CD4-positive, CD25-positive, alpha-beta regulatory T cell (primary cell): ENCODE measurements at regions not wholly inside any gene's neighbourhood (a gene's known extent, or its start where the extent isn't known, plus 50 kb on each side); places are given as distances from the start of the nearest gene placed in this dataset.

Experiments
- ATAC-seq, 2 donors: fragments of 150-1000 bp; cut with Tn5 transposase; one replicate each; pipeline ENCODE4 v1.10.0; 2021; ENCODE audit warnings: low read depth in 2 of 2, moderate number of reproducible peaks in 2 of 2, moderate library complexity in 1 of 2
- DNase-seq, 3 donors: peaks; one replicate each; pipeline versions ENCODE4 v3.0.0 to v3.0.0-alpha.2; 2012 to 2022; ENCODE audit warnings: mixed read lengths in 1 of 3
- H3K27ac ChIP-seq: one replicate; pipeline ENCODE4 v1.7.0; 2013; ENCODE audit warnings: mild to moderate bottlenecking, low read length; ENCODE audit not compliant: insufficient read depth, poor library complexity, severe bottlenecking
- H3K27me3 ChIP-seq: one replicate; pipeline ENCODE4 v1.7.0; 2013; ENCODE audit warnings: low read length; ENCODE audit not compliant: control insufficient read depth, insufficient read depth
- H3K36me3 ChIP-seq: one replicate; pipeline ENCODE4 v1.7.0; 2013; ENCODE audit warnings: mild to moderate bottlenecking, low read length, moderate library complexity; ENCODE audit not compliant: control insufficient read depth, insufficient read depth
- H3K4me1 ChIP-seq: 2 replicates; pipeline ENCODE4 v1.7.0; 2013; ENCODE audit warnings: mild to moderate bottlenecking, low read length; ENCODE audit not compliant: insufficient read depth, control insufficient read depth, poor library complexity, severe bottlenecking
- H3K4me3 ChIP-seq: one replicate; pipeline ENCODE4 v1.7.0; 2013; ENCODE audit warnings: low read depth, mild to moderate bottlenecking, low read length, moderate library complexity
- H3K9me3 ChIP-seq, 2 experiments: 1 replicate in 1 of 2; 2 replicates in 1 of 2; pipeline ENCODE4 v1.7.0; 2013; ENCODE audit warnings: low read length in 2 of 2, mild to moderate bottlenecking in 1 of 2, moderate library complexity in 1 of 2; ENCODE audit not compliant: control insufficient read depth in 2 of 2
- H3K27ac Mint-ChIP-seq, 3 donors: one replicate each; pipeline ENCODE4 v1.8.0; 2020 to 2022; ENCODE audit warnings: mild to moderate bottlenecking in 3 of 3, mixed read lengths in 3 of 3, moderate library complexity in 2 of 3
- H3K27me3 Mint-ChIP-seq: one replicate; pipeline ENCODE4 v1.8.0; 2022; ENCODE audit warnings: mild to moderate bottlenecking, mixed read lengths
- H3K36me3 Mint-ChIP-seq: one replicate; pipeline ENCODE4 v1.8.0; 2020; ENCODE audit warnings: mixed read lengths
- H3K4me1 Mint-ChIP-seq, 4 donors: one replicate each; pipeline ENCODE4 v1.8.0; 2020 to 2022; ENCODE audit warnings: mixed read lengths in 4 of 4, mild to moderate bottlenecking in 1 of 4
- H3K4me3 Mint-ChIP-seq, 4 donors: one replicate each; pipeline ENCODE4 v1.8.0; 2020 to 2022; ENCODE audit warnings: mild to moderate bottlenecking in 4 of 4, mixed read lengths in 4 of 4, moderate library complexity in 3 of 4
- H3K9me3 Mint-ChIP-seq, 7 donors: one replicate each; pipeline ENCODE4 v1.8.0; 2020 to 2022; ENCODE audit warnings: mixed read lengths in 7 of 7, mild to moderate bottlenecking in 3 of 7, moderate library complexity in 2 of 7

DNA sequence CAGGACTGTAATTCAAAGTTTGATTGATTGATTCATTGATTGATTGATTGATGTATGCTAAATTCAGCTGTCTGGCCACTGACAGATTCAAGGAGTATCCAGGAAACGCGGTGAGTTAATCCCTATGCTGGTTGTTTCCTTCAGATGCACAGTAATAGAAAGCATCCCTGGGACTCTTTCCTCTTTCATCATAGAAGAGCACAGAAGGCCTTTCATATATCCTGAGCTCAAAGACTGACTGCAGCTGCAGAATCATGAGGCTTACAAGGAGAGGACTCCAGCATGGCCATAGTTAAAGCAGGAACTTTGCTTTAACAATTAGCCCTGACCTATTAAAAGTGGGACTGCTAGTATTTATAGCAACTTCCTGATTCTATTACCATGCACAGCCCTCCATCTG, 187.7 kb upstream of the TMTC1 start:
- Mint-ChIP-seq H3K4me3 (no peak overlapping the region), H3K27ac (no peak overlapping the region), H3K27me3 (no peaks in the 10 kb centered on the region), H3K4me1 (no peaks in the 10 kb centered on the region), H3K9me3 (peaks cover 0 to 7% (median 0%) of the 10 kb centered on the region in 7 donors), H3K36me3 (no peaks in the 10 kb centered on the region)
- ATAC-seq, result no peak
- no peaks in the 10 kb centered on the region for H3K27me3 ChIP-seq
- H3K4me3 ChIP-seq, result no peak overlapping the region
- no peaks in the 10 kb centered on the region for H3K9me3 ChIP-seq
- no peaks in the 10 kb centered on the region for H3K36me3 ChIP-seq
- H3K27ac ChIP-seq, result no peak overlapping the region
- no peak for DNase-seq
- no peaks in the 10 kb centered on the region for H3K4me1 ChIP-seq

DNA sequence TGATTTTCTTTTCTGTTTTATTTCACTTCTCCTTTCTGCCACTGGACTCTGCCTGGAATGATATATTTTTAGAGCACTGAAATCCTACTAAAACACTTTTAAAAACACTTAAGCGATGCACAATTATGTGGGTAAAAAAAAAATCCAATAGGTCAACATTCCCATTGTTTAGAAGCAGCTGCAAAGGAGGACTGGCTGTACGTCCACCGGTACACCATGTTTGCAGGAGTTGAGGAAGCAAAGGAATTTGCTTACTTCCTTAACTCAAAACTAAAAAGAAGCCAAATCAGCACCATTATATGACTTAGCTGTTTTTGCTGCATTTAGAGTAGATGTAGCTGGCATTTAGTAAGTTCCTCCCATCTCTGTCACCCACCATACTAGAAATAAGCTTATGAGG, 186.8 kb upstream of the TMTC1 start:
- DNase-seq (no peak), ATAC-seq (no peak)
- H3K27ac ChIP-seq, result no peak overlapping the region
- H3K4me1 ChIP-seq, result no peaks in the 10 kb centered on the region
- Mint-ChIP-seq H3K4me1 (no peaks in the 10 kb centered on the region), H3K36me3 (no peaks in the 10 kb centered on the region), H3K9me3 (peaks cover 0 to 7% (median 0%) of the 10 kb centered on the region in 7 donors), H3K27ac (no peak overlapping the region), H3K27me3 (no peaks in the 10 kb centered on the region), H3K4me3 (no peak overlapping the region)
- H3K36me3 ChIP-seq, result no peaks in the 10 kb centered on the region
- H3K27me3 ChIP-seq, result no peaks in the 10 kb centered on the region
- H3K4me3 ChIP-seq, result no peak overlapping the region
- no peaks in the 10 kb centered on the region for H3K9me3 ChIP-seq

DNA sequence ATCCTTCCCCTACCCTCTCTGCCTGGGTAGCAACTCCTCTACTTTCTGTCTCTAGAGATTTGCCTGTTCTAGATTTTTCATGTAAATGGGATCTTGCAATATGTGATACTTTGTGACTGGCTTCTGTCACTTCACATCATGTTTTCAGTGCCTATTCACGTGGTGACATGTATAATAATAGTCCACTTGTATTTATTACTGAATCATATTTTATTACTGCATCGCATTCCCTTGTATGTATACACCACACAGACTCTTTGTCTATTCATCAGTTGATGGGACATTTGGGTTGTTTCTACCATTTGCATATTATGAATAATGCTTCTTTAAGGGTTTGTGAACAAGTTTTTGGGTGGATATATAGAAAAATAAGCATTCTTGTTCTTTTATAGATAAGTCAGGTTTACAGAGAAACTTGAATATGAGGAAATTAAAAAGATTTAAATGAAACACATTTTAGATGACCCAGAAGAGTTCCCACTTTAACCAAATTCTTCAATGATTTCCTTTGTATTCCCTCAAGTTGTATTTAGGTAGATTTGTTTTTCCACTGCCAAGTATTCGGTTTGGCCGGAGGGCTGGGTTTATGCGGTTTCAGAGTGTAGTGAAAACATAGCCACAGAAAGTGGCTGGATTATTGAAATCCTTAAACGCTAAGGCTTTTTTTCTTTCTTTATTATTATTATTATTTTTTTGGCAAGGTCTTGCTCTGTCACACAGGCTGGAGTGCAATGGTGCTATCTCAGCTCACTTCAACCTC, 178.7 kb upstream of the TMTC1 start:
- H3K27me3 ChIP-seq, result no peaks in the 10 kb centered on the region

DNA sequence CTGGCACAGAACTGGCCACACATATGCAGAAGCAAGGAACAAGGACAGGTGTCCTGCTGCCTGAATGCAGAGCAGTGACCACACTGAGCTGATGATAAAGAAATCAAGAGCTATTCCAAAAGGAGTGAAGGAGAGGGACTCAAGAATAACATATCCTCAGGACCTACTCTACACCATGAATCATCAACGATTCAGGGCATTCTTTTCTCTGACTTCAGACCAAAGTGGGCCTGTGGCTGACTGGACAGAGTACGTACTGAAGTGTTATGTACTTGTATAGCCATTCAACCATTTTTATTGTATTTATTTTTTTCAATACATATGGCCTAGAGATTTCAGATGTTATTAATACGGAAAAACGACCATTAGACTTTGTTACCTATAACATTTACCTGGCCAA, 177.5 kb upstream of the TMTC1 start:
- Mint-ChIP-seq H3K36me3 (no peaks in the 10 kb centered on the region), H3K4me1 (peaks cover 0 to 5% (median 0%) of the 10 kb centered on the region in 4 donors), H3K9me3 (peaks cover 0 to 9% (median 3%) of the 10 kb centered on the region in 7 donors), H3K4me3 (no peak overlapping the region), H3K27ac (no peak overlapping the region), H3K27me3 (no peaks in the 10 kb centered on the region)
- Histone ChIP-seq H3K9me3 (no peaks in the 10 kb centered on the region), H3K4me1 (no peaks in the 10 kb centered on the region), H3K27me3 (no peaks in the 10 kb centered on the region), H3K4me3 (no peak overlapping the region), H3K36me3 (no peaks in the 10 kb centered on the region), H3K27ac (no peak overlapping the region)
- DNase-seq (no peak), ATAC-seq (no peak)

More for the DNA sequence above, 178.7 kb upstream of the TMTC1 start:
- Mint-ChIP-seq H3K4me1 (peaks cover 0 to 5% (median 0%) of the 10 kb centered on the region in 4 donors), H3K9me3 (peaks cover 0 to 9% (median 3%) of the 10 kb centered on the region in 7 donors), H3K27ac (no peak overlapping the region), H3K27me3 (no peaks in the 10 kb centered on the region), H3K36me3 (no peaks in the 10 kb centered on the region), H3K4me3 (no peak overlapping the region)
- Histone ChIP-seq H3K27ac (no peak overlapping the region), H3K9me3 (no peaks in the 10 kb centered on the region), H3K36me3 (no peaks in the 10 kb centered on the region), H3K4me1 (no peaks in the 10 kb centered on the region), H3K4me3 (no peak overlapping the region)
- DNase-seq (no peak), ATAC-seq (no peak)

DNA sequence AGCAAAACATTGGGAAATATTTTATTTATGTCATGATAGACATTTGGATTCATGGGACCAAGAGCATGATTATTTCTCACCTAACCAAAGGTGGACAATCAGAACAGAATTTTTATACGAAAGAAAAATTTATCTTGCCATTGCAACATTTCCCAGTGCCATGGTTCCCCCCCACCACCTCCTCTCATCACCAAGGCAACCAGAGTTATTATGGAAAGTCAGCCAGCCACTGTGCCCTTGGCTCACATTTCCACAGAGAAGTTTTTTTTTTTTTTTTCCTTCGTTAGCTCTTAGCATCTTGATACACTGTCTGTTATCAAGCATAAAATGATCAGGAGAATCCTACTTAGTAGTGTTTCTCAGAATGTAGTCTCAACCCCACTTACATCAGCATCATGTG, 176.4 kb upstream of the TMTC1 start:
- Mint-ChIP-seq H3K4me3 (no peak overlapping the region), H3K36me3 (no peaks in the 10 kb centered on the region), H3K9me3 (peaks cover 0 to 9% (median 3%) of the 10 kb centered on the region in 7 donors), H3K27ac (no peak overlapping the region), H3K27me3 (no peaks in the 10 kb centered on the region), H3K4me1 (peaks cover 0 to 5% (median 0%) of the 10 kb centered on the region in 4 donors)
- Histone ChIP-seq H3K9me3 (no peaks in the 10 kb centered on the region), H3K27me3 (no peaks in the 10 kb centered on the region), H3K36me3 (no peaks in the 10 kb centered on the region), H3K4me3 (no peak overlapping the region), H3K4me1 (no peaks in the 10 kb centered on the region), H3K27ac (no peak overlapping the region)
- DNase-seq, result no peak
- no peak for ATAC-seq

DNA sequence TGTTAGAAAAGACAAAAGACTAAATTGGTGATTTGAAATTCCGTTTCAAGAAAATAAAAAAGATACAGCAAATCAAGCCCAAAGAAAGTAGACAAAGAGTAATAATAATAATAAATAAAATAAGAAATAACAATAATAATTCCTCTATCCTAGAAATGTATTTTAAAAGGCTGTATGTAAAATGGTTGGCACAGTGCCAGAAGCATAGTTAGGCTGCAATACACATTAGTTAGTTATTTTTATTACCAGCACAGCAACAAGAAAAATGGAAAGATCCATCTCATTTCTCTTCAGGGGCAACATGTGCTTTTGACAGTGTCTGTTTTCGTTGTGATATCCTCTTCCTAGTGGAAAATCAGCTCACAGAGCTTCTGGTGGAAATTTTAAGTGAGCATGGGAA, 174.1 kb upstream of the TMTC1 start:
- no peak for DNase-seq
- Histone ChIP-seq H3K4me1 (no peaks in the 10 kb centered on the region), H3K27me3 (no peaks in the 10 kb centered on the region), H3K4me3 (no peak overlapping the region), H3K9me3 (no peaks in the 10 kb centered on the region), H3K36me3 (no peaks in the 10 kb centered on the region), H3K27ac (no peak overlapping the region)
- H3K9me3 Mint-ChIP-seq, result peaks cover 0 to 1% (median 0%) of the 10 kb centered on the region in 7 donors
- H3K27ac Mint-ChIP-seq, result no peak overlapping the region
- no peak for ATAC-seq
- H3K4me1 Mint-ChIP-seq, result no peaks in the 10 kb centered on the region
- H3K4me3 Mint-ChIP-seq, result no peak overlapping the region
- no peaks in the 10 kb centered on the region for H3K36me3 Mint-ChIP-seq
- no peaks in the 10 kb centered on the region for H3K27me3 Mint-ChIP-seq

DNA sequence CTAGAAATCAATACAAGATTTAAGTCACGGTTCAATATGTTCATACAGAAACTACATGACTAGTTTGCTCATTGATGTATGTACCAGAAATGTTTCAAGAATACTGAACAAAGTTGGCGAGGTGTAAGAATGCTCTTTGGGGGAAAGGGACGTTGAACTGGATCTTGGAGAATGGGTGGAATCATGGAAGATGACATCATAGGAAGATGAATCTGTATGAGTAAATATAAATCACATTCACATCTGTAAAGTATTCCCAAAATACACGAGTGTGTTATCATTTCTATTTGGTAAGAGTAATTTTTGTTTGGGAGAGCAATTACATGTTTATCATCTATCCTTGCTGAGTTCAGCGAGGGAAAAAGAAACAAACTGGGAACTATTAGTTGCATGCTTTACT, 162.2 kb upstream of the TMTC1 start:
- no peaks in the 10 kb centered on the region for H3K4me1 Mint-ChIP-seq

More for the DNA sequence above, 162.2 kb upstream of the TMTC1 start:
- no peak overlapping the region for H3K4me3 Mint-ChIP-seq
- Histone ChIP-seq H3K4me1 (no peaks in the 10 kb centered on the region), H3K36me3 (no peaks in the 10 kb centered on the region), H3K27me3 (no peaks in the 10 kb centered on the region), H3K4me3 (no peak overlapping the region), H3K9me3 (no peaks in the 10 kb centered on the region), H3K27ac (no peak overlapping the region)
- peaks cover 4% of the 10 kb centered on the region for H3K27me3 Mint-ChIP-seq
- no peaks in the 10 kb centered on the region for H3K36me3 Mint-ChIP-seq
- no peak for DNase-seq
- H3K9me3 Mint-ChIP-seq, result peaks cover 0 to 6% (median 0%) of the 10 kb centered on the region in 7 donors
- no peak for ATAC-seq
- no peak overlapping the region for H3K27ac Mint-ChIP-seq
